Eye (tissue), 1 donor: ENCODE measurements at regions not wholly inside any gene's neighbourhood (a gene's known extent, or its start where the extent isn't known, plus 50 kb on each side); places are given as distances from the start of the nearest gene placed in this dataset.
A peak's percentile ranks its signal among the peaks of the same experiment; 100 is the strongest.

Source experiments
- DNase-seq: peaks from one replicate; pipeline ENCODE4 v3.0.0-alpha.2; 2015

- peak; percentile 74 for DNase-seq
Measured at GRCh38 chr10:21169271-21169670, 272.2 kb upstream of the NEBL start.

- no peak for DNase-seq
Measured at GRCh38 chr10:21167288-21168010, 270.3 kb upstream of the NEBL start.

GRCh38 chr10:21166557-21167287, 269.6 kb upstream of the NEBL start:
- DNase-seq: peak; percentile 31

GRCh38 chr10:21165489-21165888, 268.4 kb upstream of the NEBL start:
- no peak for DNase-seq

- DNase-seq: no peak
Measured at GRCh38 chr10:21164687-21165086, 267.6 kb upstream of the NEBL start.

- DNase-seq: no peak
Measured at GRCh38 chr10:21162948-21163347, 265.8 kb upstream of the NEBL start.

- DNase-seq: no peak
Measured at GRCh38 chr10:21161647-21162046, 264.5 kb upstream of the NEBL start.

GRCh38 chr10:21161090-21161625, 264.0 kb upstream of the NEBL start:
- DNase-seq: no peak

GRCh38 chr10:21160116-21160515, 263.0 kb upstream of the NEBL start:
- no peak for DNase-seq

- DNase-seq: no peak
Measured at GRCh38 chr10:21159669-21160068, 262.6 kb upstream of the NEBL start.

- DNase-seq: no peak
Measured at GRCh38 chr10:21158301-21158700, 261.2 kb upstream of the NEBL start.

- DNase-seq: no peak
Measured at GRCh38 chr10:21157664-21158063, 260.6 kb upstream of the NEBL start.

GRCh38 chr10:21150166-21150565, 253.1 kb upstream of the NEBL start:
- no peak for DNase-seq

GRCh38 chr10:21146436-21146789, 249.3 kb upstream of the NEBL start:
- no peak for DNase-seq

GRCh38 chr10:21145751-21146435, 248.8 kb upstream of the NEBL start:
- DNase-seq: peak; percentile 75

GRCh38 chr10:21144047-21144446, 246.9 kb upstream of the NEBL start:
- DNase-seq: no peak

- DNase-seq: no peak
Measured at GRCh38 chr10:21141946-21142492, 244.9 kb upstream of the NEBL start.

GRCh38 chr10:21138769-21139340, 241.7 kb upstream of the NEBL start:
- DNase-seq: peak; percentile 27

- no peak for DNase-seq
Measured at GRCh38 chr10:21135023-21135931, 238.2 kb upstream of the NEBL start.

- peak; percentile 36 for DNase-seq
Measured at GRCh38 chr10:21134645-21135022, 237.5 kb upstream of the NEBL start.

- no peak for DNase-seq
Measured at GRCh38 chr10:21130683-21131442, 233.8 kb upstream of the NEBL start.
